HEK293 (cell line): ENCODE measurements at regions not wholly inside any gene's neighbourhood (a gene's known extent, or its start where the extent isn't known, plus 50 kb on each side); places are given as distances from the start of the nearest gene placed in this dataset.

Source experiments
- CTCF ChIP-seq: fragments of 450-650 bp; formaldehyde crosslinking; IDR thresholded peaks from 2 replicates; pipeline ENCODE4 v1.5.1; 2016; ENCODE audit warnings: missing biosample characterization, missing genetic modification characterization
- KLF16 ChIP-seq: fragments of 450-650 bp; formaldehyde crosslinking; IDR thresholded peaks from 2 replicates; pipeline ENCODE4 v1.5.1; 2017; ENCODE audit warnings: missing biosample characterization, missing genetic modification characterization
- REST ChIP-seq: fragments of 450-650 bp; formaldehyde crosslinking; IDR thresholded peaks from 2 replicates; pipeline ENCODE4 v1.5.1; 2016; ENCODE audit warnings: missing biosample characterization, missing genetic modification characterization
- TRIM28 ChIP-seq: IDR thresholded peaks from 2 replicates; pipeline ENCODE4 v1.6.1; 2011; ENCODE audit warnings: low read length, control low read depth, borderline replicate concordance
- ZBTB21 ChIP-seq: fragments of 450-650 bp; formaldehyde crosslinking; IDR thresholded peaks from 2 replicates; pipeline ENCODE4 v1.5.1; 2017; ENCODE audit warnings: missing biosample characterization, missing genetic modification characterization
- ZNF211 ChIP-seq: fragments of 450-650 bp; formaldehyde crosslinking; IDR thresholded peaks from 2 replicates; pipeline ENCODE4 v1.5.1; 2016; ENCODE audit warnings: low read depth, missing biosample characterization, missing genetic modification characterization
- ZNF274 ChIP-seq, 2 experiments: fragments of 200-500 bp in 1 of 2; fragments of 450-650 bp in 1 of 2; sonication (Bioruptor generic) in 1 of 2; formaldehyde crosslinking in 1 of 2; IDR thresholded peaks; 2 replicates each; pipeline versions ENCODE4 v1.5.1 to v1.6.1; 2014 to 2016; ENCODE audit warnings: borderline replicate concordance in 1 of 2, inconsistent platforms in 1 of 2, low read length in 1 of 2, missing biosample characterization in 1 of 2, missing genetic modification characterization in 1 of 2
- ZNF548 ChIP-seq: fragments of 450-650 bp; formaldehyde crosslinking; IDR thresholded peaks from 2 replicates; pipeline ENCODE4 v1.5.1; 2016; ENCODE audit warnings: missing biosample characterization, missing genetic modification characterization
- ZNF677 ChIP-seq: fragments of 450-650 bp; IDR thresholded peaks from 2 replicates; pipeline ENCODE4 v1.5.0; 2018; ENCODE audit warnings: missing biosample characterization, mild to moderate bottlenecking, missing genetic modification characterization, moderate library complexity
- ZNF701 ChIP-seq: fragments of 450-650 bp; formaldehyde crosslinking; IDR thresholded peaks from 2 replicates; pipeline ENCODE4 v1.5.1; 2016; ENCODE audit warnings: missing biosample characterization, missing genetic modification characterization

GRCh38 chr15:99921101-99921500 is 187.9 kb upstream of the LYSMD4 start:
- TF ChIP-seq ZBTB21 (tag by site-specific recombination) = no peak
- no peak for TF ChIP-seq CTCF (tag by site-specific recombination)
- no peak for TF ChIP-seq KLF16 (tag by site-specific recombination)
- no peak for TF ChIP-seq ZNF677
- TF ChIP-seq ZNF211 = no peak
- no peak for TF ChIP-seq ZNF274 (IDR thresholded peaks at IDR 0.05; ENCODE audit: low read length)
- TF ChIP-seq ZNF274 (tag by site-specific recombination; IDR thresholded peaks at IDR 0.05; ENCODE audit: borderline replicate concordance) = no peak
- no peak for TF ChIP-seq ZNF548 (tag by site-specific recombination)
- no peak for TF ChIP-seq TRIM28
- TF ChIP-seq ZNF701 (tag by site-specific recombination) = no peak
- TF ChIP-seq REST (tag by site-specific recombination) = no peak
